ENCODE measurements at regions not wholly inside any gene's neighbourhood (a gene's known extent, or its start where the extent isn't known, plus 50 kb on each side); places are given as distances from the start of the nearest gene placed in this dataset.
"Not testable (repeated sequence)": the region's sequence is repeated elsewhere in the genome, so short reads cannot be mapped to it uniquely, and the experiment has no call there.

- no peak for DNase-seq
These were observed 170.4 kb upstream of the MAST4 start for GRCh38 chr5:66425842-66426241.

- no peak for DNase-seq
These were observed 169.7 kb upstream of the MAST4 start for GRCh38 chr5:66426259-66427138.

GRCh38 chr5:66427139-66427442 is 169.1 kb upstream of the MAST4 start:
- no peak for DNase-seq

GRCh38 chr5:66436721-66437120 is 159.5 kb upstream of the MAST4 start:
- no peak for DNase-seq

GRCh38 chr5:66438087-66438486 is 158.1 kb upstream of the MAST4 start:
- DNase-seq = no peak

- no peak for DNase-seq
These were observed 157.5 kb upstream of the MAST4 start for GRCh38 chr5:66438696-66439095.

- DNase-seq = peak; percentile 2
These were observed 156.0 kb upstream of the MAST4 start for GRCh38 chr5:66440202-66440680.

GRCh38 chr5:66441351-66441750 is 154.8 kb upstream of the MAST4 start:
- DNase-seq = no peak

- DNase-seq = no peak
These were observed 153.2 kb upstream of the MAST4 start for GRCh38 chr5:66442951-66443445.

- no peak for DNase-seq
These were observed 152.6 kb upstream of the MAST4 start for GRCh38 chr5:66443462-66444130.

GRCh38 chr5:66448070-66448469 is 148.1 kb upstream of the MAST4 start:
- DNase-seq = not testable (repeated sequence)

GRCh38 chr5:66450237-66450636 is 146.0 kb upstream of the MAST4 start:
- DNase-seq = no peak

- DNase-seq = no peak
These were observed 145.2 kb upstream of the MAST4 start for GRCh38 chr5:66450988-66451387.

GRCh38 chr5:66452109-66452508 is 144.1 kb upstream of the MAST4 start:
- DNase-seq = no peak

- no peak for DNase-seq
These were observed 141.8 kb upstream of the MAST4 start for GRCh38 chr5:66454186-66455078.

- DNase-seq = no peak
These were observed 136.5 kb upstream of the MAST4 start for GRCh38 chr5:66459728-66460127.

GRCh38 chr5:66467564-66467963 is 128.6 kb upstream of the MAST4 start:
- no peak for DNase-seq

GRCh38 chr5:66469684-66470083 is 126.5 kb upstream of the MAST4 start:
- DNase-seq = no peak

GRCh38 chr5:66472010-66472409 is 124.2 kb upstream of the MAST4 start:
- DNase-seq = no peak

GRCh38 chr5:66475731-66476130 is 120.5 kb upstream of the MAST4 start:
- DNase-seq = no peak

- no peak for DNase-seq
These were observed 118.6 kb upstream of the MAST4 start for GRCh38 chr5:66477596-66477995.

- DNase-seq = no peak
These were observed 101.8 kb upstream of the MAST4 start for GRCh38 chr5:66494437-66494836.

- no peak for DNase-seq
These were observed 97.4 kb upstream of the MAST4 start for GRCh38 chr5:66498791-66499207.

All from stimulated activated CD4-positive, alpha-beta T cell treated with anti-CD3 and anti-CD28 coated beads, Interleukin-4, amount 100 ng/mL, for 1 hour (primary cell).